ENCODE measurements at regions not wholly inside any gene's neighbourhood (a gene's known extent, or its start where the extent isn't known, plus 50 kb on each side); places are given as distances from the start of the nearest gene placed in this dataset.

DNA sequence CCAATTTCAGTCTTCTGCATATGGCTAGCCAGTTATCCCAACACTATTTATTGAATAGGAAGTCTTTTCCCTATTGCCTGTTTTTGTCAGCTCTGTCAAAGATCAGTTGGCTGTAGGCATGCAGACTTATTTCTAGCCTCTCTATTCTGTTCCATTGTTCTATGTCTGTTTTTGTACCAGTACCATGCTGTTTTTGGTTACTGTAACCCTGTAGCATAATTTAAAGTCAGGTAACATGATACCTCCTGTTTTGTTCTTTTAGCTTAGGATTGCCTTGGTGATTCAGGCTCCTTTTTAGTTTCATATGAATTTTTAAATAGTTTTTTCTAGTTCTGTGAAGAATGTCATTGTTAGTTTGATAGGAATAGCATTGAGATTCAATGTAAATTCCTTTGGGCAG lies 104.9 kb upstream of the SLCO6A1 start:
- no peak for DNase-seq (ENCODE audit: low spot score)
- in situ Hi-C loops (cut with MboI; ENCODE audit: low sequenced_read_pairs, unreplicated experiment) = no loop called here

DNA sequence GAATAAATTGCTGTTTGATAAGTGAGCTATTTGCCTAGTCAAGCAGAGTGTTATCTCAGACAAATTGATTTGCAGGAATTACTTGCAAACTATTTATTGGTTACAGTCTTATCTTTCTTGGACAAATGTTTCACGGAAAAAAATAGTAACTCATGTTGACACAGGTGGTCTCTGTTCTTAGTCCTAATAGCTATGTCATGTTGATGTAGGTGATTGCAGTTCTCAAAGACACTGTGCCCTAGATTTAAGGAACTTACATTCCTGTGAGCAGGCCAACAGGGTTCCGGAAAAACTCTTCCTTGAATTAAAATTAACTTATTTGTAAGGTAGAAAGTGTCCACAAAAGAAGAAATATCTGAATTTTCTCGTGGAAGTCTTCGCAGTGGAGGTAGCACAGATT lies 109.6 kb upstream of the SLCO6A1 start:
- in situ Hi-C loops (cut with MboI; ENCODE audit: low sequenced_read_pairs, unreplicated experiment) = no loop called here
- TF ChIP-seq, protein P1, sequence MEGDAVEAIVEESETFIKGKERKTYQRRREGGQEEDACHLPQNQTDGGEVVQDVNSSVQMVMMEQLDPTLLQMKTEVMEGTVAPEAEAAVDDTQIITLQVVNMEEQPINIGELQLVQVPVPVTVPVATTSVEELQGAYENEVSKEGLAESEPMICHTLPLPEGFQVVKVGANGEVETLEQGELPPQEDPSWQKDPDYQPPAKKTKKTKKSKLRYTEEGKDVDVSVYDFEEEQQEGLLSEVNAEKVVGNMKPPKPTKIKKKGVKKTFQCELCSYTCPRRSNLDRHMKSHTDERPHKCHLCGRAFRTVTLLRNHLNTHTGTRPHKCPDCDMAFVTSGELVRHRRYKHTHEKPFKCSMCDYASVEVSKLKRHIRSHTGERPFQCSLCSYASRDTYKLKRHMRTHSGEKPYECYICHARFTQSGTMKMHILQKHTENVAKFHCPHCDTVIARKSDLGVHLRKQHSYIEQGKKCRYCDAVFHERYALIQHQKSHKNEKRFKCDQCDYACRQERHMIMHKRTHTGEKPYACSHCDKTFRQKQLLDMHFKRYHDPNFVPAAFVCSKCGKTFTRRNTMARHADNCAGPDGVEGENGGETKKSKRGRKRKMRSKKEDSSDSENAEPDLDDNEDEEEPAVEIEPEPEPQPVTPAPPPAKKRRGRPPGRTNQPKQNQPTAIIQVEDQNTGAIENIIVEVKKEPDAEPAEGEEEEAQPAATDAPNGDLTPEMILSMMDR (IDR thresholded peaks at IDR 0.05; ENCODE audit: borderline replicate concordance, control extremely low read depth, extremely low read depth, insufficient read depth, missing control alignments) = no peak
- no peak for DNase-seq (ENCODE audit: low spot score)

More for the DNA sequence above, 104.9 kb upstream of the SLCO6A1 start:
- TF ChIP-seq, protein P1 (IDR thresholded peaks at IDR 0.05; ENCODE audit: borderline replicate concordance, control extremely low read depth, extremely low read depth, insufficient read depth, missing control alignments) = no peak

DNA sequence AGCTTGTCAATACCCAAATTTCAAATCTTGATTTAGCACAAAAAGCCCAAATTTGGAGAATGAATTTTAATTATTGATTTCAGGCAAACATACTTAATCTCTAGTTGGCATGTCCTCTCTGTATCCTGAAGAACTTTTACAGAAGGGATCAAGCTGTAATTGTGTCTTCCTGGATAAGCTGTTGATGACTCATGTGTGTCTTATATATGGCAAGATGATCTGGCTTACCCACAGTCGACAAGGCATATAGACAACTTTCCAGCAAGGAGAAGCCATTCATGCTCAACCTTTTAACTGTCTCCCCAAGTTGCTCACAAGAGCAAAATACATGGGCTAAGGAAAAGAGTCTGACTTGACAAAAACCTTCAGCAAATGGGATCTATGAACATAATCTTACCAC lies 112.5 kb upstream of the SLCO6A1 start:
- in situ Hi-C loops (cut with MboI; ENCODE audit: low sequenced_read_pairs, unreplicated experiment) = no loop called here
- TF ChIP-seq, protein P1 (IDR thresholded peaks at IDR 0.05; ENCODE audit: borderline replicate concordance, control extremely low read depth, extremely low read depth, insufficient read depth, missing control alignments) = no peak
- DNase-seq (ENCODE audit: low spot score) = no peak

DNA sequence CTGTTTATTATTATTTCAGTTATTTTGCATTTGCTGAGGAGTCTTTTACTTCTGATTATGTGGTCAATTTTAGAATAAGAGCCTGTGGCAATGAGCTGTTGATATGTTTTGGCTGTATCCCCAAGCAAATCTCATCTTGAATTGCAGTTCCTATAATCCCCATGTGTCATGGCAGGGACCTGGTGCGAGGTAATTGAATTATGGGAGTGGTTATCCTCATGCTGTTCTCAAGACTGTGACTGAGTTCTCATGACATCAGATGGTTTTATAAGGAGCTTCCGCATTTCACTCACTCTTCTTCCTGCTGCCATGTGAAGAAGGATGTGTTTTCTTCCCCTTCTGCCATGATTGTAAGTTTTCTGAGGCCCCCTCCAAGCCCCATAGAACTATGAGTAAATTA lies 114.9 kb upstream of the SLCO6A1 start:
- in situ Hi-C loops (cut with MboI; ENCODE audit: low sequenced_read_pairs, unreplicated experiment) = no loop called here
- DNase-seq (ENCODE audit: low spot score) = no peak
- TF ChIP-seq, protein P1 (IDR thresholded peaks at IDR 0.05; ENCODE audit: borderline replicate concordance, control extremely low read depth, extremely low read depth, insufficient read depth, missing control alignments) = no peak

DNA sequence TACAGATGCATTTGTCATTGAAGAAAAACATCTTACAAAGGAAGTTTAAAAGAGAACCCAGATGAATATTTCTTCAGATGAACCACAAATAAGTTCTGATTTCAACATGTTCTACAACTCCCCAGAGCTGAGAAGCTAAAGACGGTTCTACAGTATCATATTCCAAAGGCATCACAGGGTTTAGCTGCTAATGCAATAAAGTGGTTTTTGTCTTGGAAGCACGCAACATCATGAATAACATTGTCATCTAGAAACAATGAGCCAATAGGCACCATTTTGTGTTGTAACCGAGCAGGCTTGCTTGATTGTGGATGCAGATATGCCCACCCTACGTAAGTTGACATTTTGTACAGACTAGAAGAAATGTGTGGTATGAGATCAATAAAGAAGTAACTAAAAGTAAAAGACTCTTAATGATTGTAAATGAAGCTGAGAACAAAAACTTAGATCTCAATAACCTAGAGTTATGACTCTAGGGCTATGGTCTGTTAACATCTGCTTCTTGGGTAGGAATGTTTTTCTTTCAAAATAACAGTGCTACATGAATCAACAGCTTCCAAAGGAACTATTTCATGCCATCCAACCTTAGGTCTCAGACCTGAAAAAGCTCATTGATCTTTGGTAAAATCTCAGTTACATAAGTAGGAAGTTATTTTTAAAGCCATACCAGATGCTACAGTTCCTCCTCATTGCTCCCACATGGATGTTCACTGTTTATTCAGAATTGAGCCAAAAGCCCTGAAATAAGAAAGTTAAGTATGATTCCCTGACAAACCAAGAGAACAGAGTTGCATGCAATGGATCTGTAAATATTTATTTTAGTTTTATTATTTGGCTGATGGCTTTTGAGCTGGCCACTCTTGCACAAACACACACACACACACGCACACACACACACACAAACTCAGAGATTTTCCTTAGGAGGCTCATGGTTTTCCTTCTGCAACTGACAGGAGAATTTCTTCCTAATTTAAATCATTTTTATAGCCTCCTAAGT lies 118.7 kb upstream of the SLCO6A1 start:
- DNase-seq (ENCODE audit: low spot score) = no peak
- TF ChIP-seq, protein P1 (IDR thresholded peaks at IDR 0.05; ENCODE audit: borderline replicate concordance, control extremely low read depth, extremely low read depth, insufficient read depth, missing control alignments) = no peak
- in situ Hi-C loops (cut with MboI; ENCODE audit: low sequenced_read_pairs, unreplicated experiment) = no loop called here

DNA sequence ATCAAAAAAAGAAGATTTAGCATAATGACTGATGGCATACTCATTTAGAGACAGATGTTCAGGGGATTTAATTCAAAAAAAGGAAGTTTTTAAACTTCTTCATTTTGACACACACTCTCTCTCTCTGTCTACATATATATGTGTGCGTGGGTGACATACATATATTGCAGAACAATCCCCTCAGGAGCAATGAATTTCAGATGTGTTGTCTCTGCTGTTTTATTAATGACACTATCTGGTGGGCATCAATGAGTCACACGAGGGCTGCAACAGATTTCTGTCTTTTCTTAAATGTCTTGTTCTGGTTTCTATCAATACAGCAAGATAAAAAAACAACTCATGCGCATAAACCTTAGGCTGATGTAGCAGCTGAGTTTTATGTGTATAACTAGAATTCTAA lies 123.5 kb upstream of the SLCO6A1 start:
- no peak for DNase-seq (ENCODE audit: low spot score)
- TF ChIP-seq, protein P1 (IDR thresholded peaks at IDR 0.05; ENCODE audit: borderline replicate concordance, control extremely low read depth, extremely low read depth, insufficient read depth, missing control alignments) = no peak
- in situ Hi-C loops (cut with MboI; ENCODE audit: low sequenced_read_pairs, unreplicated experiment) = no loop called here
